A673 (cell line): ENCODE measurements at regions not wholly inside any gene's neighbourhood (a gene's known extent, or its start where the extent isn't known, plus 50 kb on each side); places are given as distances from the start of the nearest gene placed in this dataset.

Experiments used
- BruUV-seq: library from RNA; stranded (reverse); fragments of 400-500 nt; replicated peaks from 2 replicates; lab custom pipeline; 2021; lab: Mats Ljungman, UMichigan
- CTCF ChIA-PET: fragments of 300-600 bp; sonication (Branson Sonifier 250); formaldehyde crosslinking; loops from one replicate; lab custom pipeline; 2022; ENCODE audit warnings: antibody characterized with exemption; lab: Charles Lee
- POLR2A ChIA-PET: fragments of 300-600 bp; sonication (Branson Sonifier 250); formaldehyde crosslinking; loops from one replicate; lab custom pipeline; 2022; ENCODE audit warnings: antibody characterized with exemption; ENCODE audit not compliant: low non-redundant PET; lab: Charles Lee
- DNase-seq: peaks from one replicate; pipeline ENCODE4 v3.0.0-alpha.2; 2015; ENCODE audit warnings: low spot score
- H3K27ac ChIP-seq: fragments of 200-600 bp; sonication (generic); 2 replicates; pipeline ENCODE4 v1.5.1; 2016; ENCODE audit warnings: mixed run types, low read depth, mild to moderate bottlenecking, mixed read lengths, antibody characterized with exemption, low read length; ENCODE audit not compliant: poor library complexity, severe bottlenecking
- H3K27me3 ChIP-seq: fragments of 200-600 bp; sonication (generic); replicated peaks from 2 replicates; pipeline ENCODE4 v1.6.1; 2017; ENCODE audit warnings: mixed run types, low read depth, mild to moderate bottlenecking, mixed read lengths, antibody characterized with exemption, low read length; ENCODE audit not compliant: insufficient read depth, poor library complexity
- H3K36me3 ChIP-seq: fragments of 200-600 bp; sonication (generic); 2 replicates; pipeline ENCODE4 v1.6.1; 2016; ENCODE audit warnings: mixed run types, mild to moderate bottlenecking, mixed read lengths, antibody characterized with exemption, low read length; ENCODE audit not compliant: insufficient read depth, poor library complexity, severe bottlenecking
- H3K4me1 ChIP-seq: fragments of 200-600 bp; sonication (generic); 2 replicates; pipeline ENCODE4 v1.6.1; 2017; ENCODE audit warnings: mixed run types, mild to moderate bottlenecking, mixed read lengths, antibody characterized with exemption, low read length; ENCODE audit not compliant: insufficient read depth, poor library complexity, severe bottlenecking
- H3K4me3 ChIP-seq: fragments of 200-600 bp; sonication (generic); 2 replicates; pipeline ENCODE4 v1.5.1; 2016; ENCODE audit warnings: low read depth, mixed run types, mild to moderate bottlenecking, mixed read lengths, low read length; ENCODE audit not compliant: poor library complexity, severe bottlenecking
- H3K9me3 ChIP-seq: fragments of 200-600 bp; sonication (generic); 2 replicates; pipeline ENCODE4 v1.6.1; 2016; ENCODE audit warnings: mixed run types, low read depth, mild to moderate bottlenecking, mixed read lengths, antibody characterized with exemption, low read length; ENCODE audit not compliant: poor library complexity, severe bottlenecking
- CTCF ChIP-seq: fragments of 300-800, 200-600 bp; sonication (generic); conservative IDR thresholded peaks from 2 replicates; pipeline ENCODE4 v1.5.1; 2017; ENCODE audit warnings: low read depth, mild to moderate bottlenecking, antibody characterized with exemption, low read length, moderate library complexity, mixed read lengths
- EZH2 ChIP-seq: fragments of 200-600 bp; sonication (generic); IDR thresholded peaks from 2 replicates; pipeline ENCODE4 v1.6.1; 2017; ENCODE audit warnings: borderline replicate concordance, low read depth, mild to moderate bottlenecking, mixed read lengths, antibody characterized with exemption, low read length; ENCODE audit not compliant: poor library complexity, severe bottlenecking
- intact Hi-C: fragments of 100-400 bp; cut with micrococcal nuclease; formaldehyde crosslinking; loops from one replicate; pipeline ENCODE4 v1.10.0; 2022; ENCODE audit not compliant: unreplicated experiment

- intact Hi-C loops: no loop called here
- H3K36me3 ChIP-seq: no peaks in the 10 kb centered on the region
- POLR2A ChIA-PET: no interaction called here
- peaks cover 55% of the 10 kb centered on the region for H3K4me1 ChIP-seq
- no peaks in the 10 kb centered on the region for H3K27me3 ChIP-seq
- DNase-seq: no peak
- TF ChIP-seq CTCF (no peak), EZH2 (no peak)
- no peak overlapping the region for H3K4me3 ChIP-seq
- no peaks in the 10 kb centered on the region for H3K9me3 ChIP-seq
- no TSS peak for BruUV-seq
- H3K27ac ChIP-seq: peak overlapping the region; percentile 99
- CTCF ChIA-PET: no interaction called here
These were observed 132.0 kb upstream of the TP63 start for GRCh38 chr3:189498995-189499704.

GRCh38 chr3:189500299-189500698, 130.9 kb upstream of the TP63 start:
- ChIA-PET POLR2A (no interaction called here), CTCF (interaction anchor here (1.5 kb wide), 1 partner anchor 228 kb away, joined by 14 read pairs; no protein-coding TSS in a partner anchor)
- TF ChIP-seq CTCF (no peak), EZH2 (no peak)
- Histone ChIP-seq H3K4me3 (no peak overlapping the region), H3K4me1 (peaks cover 54% of the 10 kb centered on the region), H3K36me3 (no peaks in the 10 kb centered on the region), H3K27ac (peak overlapping the region; percentile 99), H3K9me3 (no peaks in the 10 kb centered on the region), H3K27me3 (no peaks in the 10 kb centered on the region)
- DNase-seq: peak; percentile 52
- intact Hi-C loops: loop anchor here (1.0 to 10.0 kb wide), 7 partner anchors 228 to 1502 kb away; no protein-coding TSS in a partner anchor
- BruUV-seq: no TSS peak

DNA sequence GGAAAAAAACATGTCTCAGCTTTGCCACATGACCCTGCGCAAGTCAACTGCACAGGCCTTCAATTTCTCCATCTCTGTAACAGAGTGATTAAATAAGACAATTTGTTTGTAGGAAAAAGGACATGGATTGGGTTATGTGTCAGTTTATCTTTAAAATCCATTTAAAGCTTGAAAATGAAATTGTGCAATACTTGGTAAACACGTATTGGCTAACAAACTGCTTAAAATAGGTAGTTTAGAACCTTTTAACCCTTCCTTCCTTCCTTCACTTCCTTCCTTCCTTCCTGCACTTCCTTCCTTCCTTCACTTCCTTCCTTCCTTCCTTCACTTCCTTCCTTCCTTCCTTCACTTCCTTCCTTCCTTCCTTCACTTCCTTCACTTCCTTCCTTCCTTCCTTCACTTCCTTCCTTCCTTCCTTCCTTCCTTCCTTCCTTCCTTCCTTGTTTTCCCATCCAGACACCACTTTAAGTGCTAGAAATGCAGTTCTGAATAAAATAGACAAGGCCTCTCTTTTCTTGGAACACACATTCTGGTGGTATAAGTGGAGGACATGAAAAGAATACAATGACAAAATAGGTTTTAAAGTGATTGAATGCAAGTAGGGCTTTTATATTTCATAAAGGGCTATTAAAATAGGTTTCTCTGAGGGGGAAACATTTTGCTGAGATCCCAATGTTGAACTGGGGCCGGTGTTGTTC, 130.2 kb upstream of the TP63 start:
- ChIA-PET CTCF (interaction anchor here (1.5 to 2.2 kb wide), 2 partner anchors 228 to 448 kb away, joined by 7 to 14 read pairs; no protein-coding TSS in a partner anchor), POLR2A (no interaction called here)
- no TSS peak for BruUV-seq

More for the DNA sequence above, 130.2 kb upstream of the TP63 start:
- Histone ChIP-seq H3K4me1 (peaks cover 51% of the 10 kb centered on the region), H3K27ac (peak overlapping the region; percentile 99), H3K36me3 (no peaks in the 10 kb centered on the region), H3K4me3 (no peak overlapping the region), H3K27me3 (no peaks in the 10 kb centered on the region), H3K9me3 (no peaks in the 10 kb centered on the region)
- TF ChIP-seq EZH2 (no peak), CTCF (no peak)
- peak; percentile 89 for DNase-seq
- intact Hi-C loops: loop anchor here (1.0 to 10.0 kb wide), 9 partner anchors 171 to 1501 kb away; no protein-coding TSS in a partner anchor
